IMR-90 (cell line): ENCODE measurements at regions not wholly inside any gene's neighbourhood (a gene's known extent, or its start where the extent isn't known, plus 50 kb on each side); places are given as distances from the start of the nearest gene placed in this dataset.

ENCODE experiments used
- ATAC-seq: fragments of 200-7000 bp; cut with Tn5 transposase; 2 replicates; pipeline ENCODE4 v1.9.1; 2020; ENCODE audit warnings: low read depth, mild to moderate bottlenecking, moderate library complexity
- BruUV-seq: library from RNA; stranded (reverse); fragments of 400-500 nt; replicated peaks from 2 replicates; lab custom pipeline; 2021; lab: Mats Ljungman, UMichigan
- CTCF ChIA-PET: fragments of 300-600 bp; formaldehyde crosslinking; extraction: SDS; loops from one replicate; lab custom pipeline; 2021; ENCODE audit warnings: antibody characterized with exemption; lab: Yijun Ruan, JAX
- POLR2A ChIA-PET: fragments of 300-600 bp; sonication (Branson Sonifier 250); formaldehyde crosslinking; loops from one replicate; lab custom pipeline; 2022; ENCODE audit warnings: antibody characterized with exemption; ENCODE audit not compliant: unreplicated experiment; lab: Charles Lee
- DNase-seq: peaks from one replicate; pipeline ENCODE4 v3.0.0; 2013
- H2AFZ ChIP-seq: replicated peaks from 2 replicates; pipeline ENCODE3; 2013; ENCODE audit warnings: low read length, mild to moderate bottlenecking; ENCODE audit not compliant: poor library complexity
- H2AK5ac ChIP-seq: 2 replicates; pipeline ENCODE4 v1.6.1; 2013; ENCODE audit warnings: low read depth, low read length, inconsistent platforms
- H2AK9ac ChIP-seq: replicated peaks from 2 replicates; pipeline ENCODE3; 2013; ENCODE audit warnings: mild to moderate bottlenecking, low read depth, low read length, moderate library complexity; ENCODE audit not compliant: poor library complexity
- H2BK120ac ChIP-seq: 2 replicates; pipeline ENCODE4 v1.6.1; 2013; ENCODE audit warnings: low read depth, low read length, inconsistent platforms
- H2BK15ac ChIP-seq: 3 replicates; pipeline ENCODE4 v1.6.1; 2013; ENCODE audit warnings: low read depth, low read length, inconsistent platforms
- H2BK20ac ChIP-seq: 2 replicates; pipeline ENCODE4 v1.6.1; 2013; ENCODE audit warnings: low read depth, mild to moderate bottlenecking, inconsistent platforms, low read length, moderate library complexity
- H2BK5ac ChIP-seq: 2 replicates; pipeline ENCODE4 v1.6.1; 2013; ENCODE audit warnings: mild to moderate bottlenecking, low read depth, low read length, inconsistent platforms; ENCODE audit not compliant: poor library complexity, severe bottlenecking
- H3K14ac ChIP-seq: replicated peaks from 2 replicates; pipeline ENCODE4 v1.6.1; 2013; ENCODE audit warnings: low read depth, low read length, inconsistent platforms
- H3K18ac ChIP-seq: 2 replicates; pipeline ENCODE4 v1.6.1; 2013; ENCODE audit warnings: low read depth, low read length, control low read depth
- H3K23ac ChIP-seq: 2 replicates; pipeline ENCODE4 v1.6.1; 2013; ENCODE audit warnings: low read depth, low read length, inconsistent platforms
- H3K27ac ChIP-seq: 2 replicates; pipeline ENCODE4 v1.5.1; 2013; ENCODE audit warnings: mild to moderate bottlenecking, control low read depth, low read length; ENCODE audit not compliant: insufficient read depth
- H3K27me3 ChIP-seq: 2 replicates; pipeline ENCODE4 v1.6.1; 2013; ENCODE audit warnings: low read length; ENCODE audit not compliant: control insufficient read depth, insufficient read depth
- H3K36me3 ChIP-seq: 2 replicates; pipeline ENCODE4 v1.6.1; 2013; ENCODE audit warnings: low read length, mixed read lengths; ENCODE audit not compliant: control insufficient read depth, insufficient read depth
- H3K4ac ChIP-seq: 2 replicates; pipeline ENCODE4 v1.6.1; 2013; ENCODE audit warnings: low read depth, low read length, inconsistent platforms
- H3K4me1 ChIP-seq: 2 replicates; pipeline ENCODE4 v1.6.1; 2013; ENCODE audit warnings: low read length, mixed read lengths; ENCODE audit not compliant: control insufficient read depth, insufficient read depth
- H3K4me2 ChIP-seq: 2 replicates; pipeline ENCODE4 v1.6.1; 2013; ENCODE audit warnings: low read depth, mild to moderate bottlenecking, control low read depth, low read length, moderate library complexity
- H3K4me3 ChIP-seq: 2 replicates; pipeline ENCODE4 v1.5.1; 2013; ENCODE audit warnings: low read depth, mild to moderate bottlenecking, control low read depth, low read length, moderate library complexity; ENCODE audit not compliant: insufficient read depth
- H3K56ac ChIP-seq: 2 replicates; pipeline ENCODE4 v1.6.1; 2013; ENCODE audit warnings: low read length, inconsistent platforms; ENCODE audit not compliant: insufficient read depth; ENCODE audit errors: extremely low read depth
- H3K79me1 ChIP-seq, 2 experiments: 2 replicates each; pipeline ENCODE4 v1.6.1; 2013; ENCODE audit warnings: low read length in 2 of 2, inconsistent platforms in 1 of 2, low read depth in 1 of 2
- H3K9ac ChIP-seq: 2 replicates; pipeline ENCODE4 v1.6.1; 2013; ENCODE audit warnings: low read depth, low read length, control low read depth
- H3K9me1 ChIP-seq: 2 replicates; pipeline ENCODE4 v1.6.1; 2013; ENCODE audit warnings: low read length, inconsistent platforms; ENCODE audit not compliant: insufficient read depth
- H3K9me3 ChIP-seq: 2 replicates; pipeline ENCODE4 v1.6.1; 2013; ENCODE audit warnings: low read length; ENCODE audit not compliant: control insufficient read depth, insufficient read depth
- H4K20me1 ChIP-seq: 2 replicates; pipeline ENCODE4 v1.6.1; 2013; ENCODE audit warnings: low read length, inconsistent platforms; ENCODE audit not compliant: insufficient read depth
- H4K5ac ChIP-seq: 2 replicates; pipeline ENCODE4 v1.6.1; 2013; ENCODE audit warnings: mild to moderate bottlenecking, low read depth, low read length, control low read depth
- H4K8ac ChIP-seq, 2 experiments: 2 replicates each; pipeline ENCODE4 v1.6.1; 2013; ENCODE audit warnings: low read depth in 2 of 2, low read length in 2 of 2, control low read depth in 1 of 2, inconsistent platforms in 1 of 2
- H4K91ac ChIP-seq: 2 replicates; pipeline ENCODE4 v1.6.1; 2013; ENCODE audit warnings: low read depth, low read length, inconsistent platforms; ENCODE audit not compliant: insufficient read depth
- CEBPB ChIP-seq: IDR thresholded peaks from 2 replicates; pipeline ENCODE4 v1.6.1; 2012; ENCODE audit warnings: low read depth, low read length, improper control_type of control experiment
- FOS ChIP-seq: fragments of 150-350 bp; IDR thresholded peaks from 2 replicates; pipeline ENCODE4 v1.6.1; 2016; ENCODE audit warnings: low read depth, low read length
- MAFK ChIP-seq: IDR thresholded peaks from 2 replicates; pipeline ENCODE4 v1.6.1; 2012; ENCODE audit warnings: low read depth, low read length, improper control_type of control experiment
- MAZ ChIP-seq: IDR thresholded peaks from 2 replicates; pipeline ENCODE4 v1.6.1; 2012; ENCODE audit warnings: low read depth, mild to moderate bottlenecking, low read length, improper control_type of control experiment, moderate library complexity, borderline replicate concordance
- NFE2L2 ChIP-seq: fragments of 150-350 bp; IDR thresholded peaks from 2 replicates; pipeline ENCODE4 v1.6.1; 2016; ENCODE audit warnings: low read depth, mild to moderate bottlenecking, low read length
- RAD21 ChIP-seq: IDR thresholded peaks from 2 replicates; pipeline ENCODE4 v1.6.1; 2012; ENCODE audit warnings: low read length, improper control_type of control experiment
- WGBS, 2 experiments: methylation state at CpG; one replicate each; pipeline versions ENCODE4 v1.1.5 to v1.1.7; 2013; ENCODE audit warnings: missing lambda C conversion rate in 2 of 2; ENCODE audit not compliant: insufficient read length in 1 of 2; ENCODE audit errors: extremely low coverage in 2 of 2; 5-methylcytosine and 5-hydroxymethylcytosine counted together
- dilution Hi-C: fragments of 300-500 bp; cut with HindIII; formaldehyde crosslinking; loops from one replicate; pipeline ENCODE4 v1.14.3; 2018; ENCODE audit warnings: low sequenced_read_pairs; ENCODE audit not compliant: unreplicated experiment
- in situ Hi-C: fragments of 300-500 bp; cut with MboI; formaldehyde crosslinking; loops from 3 replicates; pipeline ENCODE4 v1.14.3; 2019; ENCODE audit warnings: low sequenced_read_pairs, inconsistent platforms, mixed read lengths
- intact Hi-C: fragments of 100-400 bp; cut with micrococcal nuclease; formaldehyde crosslinking; loops from 2 replicates; pipeline ENCODE4 v1.10.0; 2022

DNA sequence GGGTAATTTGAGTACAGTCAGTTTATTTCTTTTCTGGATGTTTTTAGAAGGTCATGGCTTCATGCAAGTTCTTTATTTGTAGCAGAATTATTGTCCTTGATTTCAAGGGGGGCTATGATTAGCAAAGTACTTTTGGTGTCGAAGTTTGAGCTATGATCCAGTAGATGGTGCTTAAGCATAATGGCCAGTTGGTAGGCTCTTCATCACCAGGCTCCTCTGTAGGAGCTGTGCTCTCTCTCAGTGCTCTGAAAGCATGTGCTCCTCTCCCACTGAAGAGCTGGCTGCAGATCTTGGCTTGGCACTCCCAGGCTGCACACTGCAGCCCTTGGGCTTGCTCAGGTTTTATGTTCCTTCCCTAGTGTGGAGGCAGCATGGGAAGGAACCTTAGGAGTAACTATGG is 852.7 kb downstream of the LUZP2 start:
- WGBS, 2 experiments: no CpG with 5 or more reads among the region's 1 CpG
- no peaks in the 10 kb centered on the region for H4K20me1 ChIP-seq
- H3K9ac ChIP-seq: no peak overlapping the region
- in situ Hi-C loops (no loop called here), dilution Hi-C loops (no loop called here), intact Hi-C loops (no loop called here)
- no peak overlapping the region for H4K5ac ChIP-seq
- H3K79me1 ChIP-seq: no peaks in the 10 kb centered on the region
- H3K4ac ChIP-seq: no peak overlapping the region
- no peak overlapping the region for H2BK15ac ChIP-seq
- H2BK5ac ChIP-seq: no peak overlapping the region
- H3K9me3 ChIP-seq: no peaks in the 10 kb centered on the region
- no peaks in the 10 kb centered on the region for H3K4me1 ChIP-seq
- ATAC-seq: no peak
- H3K27ac ChIP-seq: no peak overlapping the region
- POLR2A ChIA-PET: no interaction called here
- no peak overlapping the region for H4K91ac ChIP-seq
- H2BK20ac ChIP-seq: no peak overlapping the region
- no peaks in the 10 kb centered on the region for H3K36me3 ChIP-seq
- BruUV-seq: no TSS peak
- H3K4me3 ChIP-seq: no peak overlapping the region
- no peak overlapping the region for H3K18ac ChIP-seq
- H4K8ac ChIP-seq: no peak overlapping the region
- CTCF ChIA-PET: no interaction called here
- H3K14ac ChIP-seq: no peak overlapping the region
- TF ChIP-seq MAFK: no peak
- TF ChIP-seq NFE2L2: no peak
- TF ChIP-seq FOS: no peak
- no peak for TF ChIP-seq CEBPB
- TF ChIP-seq MAZ: no peak
- no peak for TF ChIP-seq RAD21
- H3K56ac ChIP-seq: no peak overlapping the region
- DNase-seq: no peak
- H2AFZ ChIP-seq: no peak overlapping the region
- no peak overlapping the region for H2AK9ac ChIP-seq
- H3K27me3 ChIP-seq: no peaks in the 10 kb centered on the region
- H2AK5ac ChIP-seq: no peak overlapping the region
- H2BK120ac ChIP-seq: no peak overlapping the region
- H3K4me2 ChIP-seq: no peak overlapping the region
- H3K23ac ChIP-seq: no peak overlapping the region
- no peaks in the 10 kb centered on the region for H3K9me1 ChIP-seq
